Erythroblast (primary cell): ENCODE measurements at regions not wholly inside any gene's neighbourhood (a gene's known extent, or its start where the extent isn't known, plus 50 kb on each side); places are given as distances from the start of the nearest gene placed in this dataset.
"Not testable (repeated sequence)": the region's sequence is repeated elsewhere in the genome, so short reads cannot be mapped to it uniquely, and the experiment has no call there.

Experiments used
- DNase-seq, 2 experiments: peaks; one replicate each; lab custom pipeline; 2025; lab: John Stamatoyannopoulos, UW
- GATA1 ChIP-seq: IDR thresholded peaks from 2 replicates; pipeline ENCODE4 v1.6.1; 2011; ENCODE audit warnings: low read depth, mild to moderate bottlenecking, control low read depth, low read length, moderate library complexity
- POLR2A ChIP-seq: IDR thresholded peaks from 2 replicates; pipeline ENCODE4 v1.6.1; 2011; ENCODE audit warnings: mild to moderate bottlenecking, low read length

- DNase-seq = no peak
- no peak for TF ChIP-seq POLR2A
- no peak for TF ChIP-seq GATA1
Measured at GRCh38 chr15:81923561-81924350, 122.1 kb downstream of the MEX3B start.

- TF ChIP-seq GATA1 = no peak
- no peak for TF ChIP-seq POLR2A
- DNase-seq = no peak
Measured at GRCh38 chr15:81922143-81922542, 123.7 kb downstream of the MEX3B start.

GRCh38 chr15:81921163-81921562, 124.7 kb downstream of the MEX3B start:
- TF ChIP-seq POLR2A (no peak), GATA1 (no peak)
- no peak for DNase-seq

GRCh38 chr15:81918767-81919166, 127.1 kb downstream of the MEX3B start:
- DNase-seq = not testable (repeated sequence)

- TF ChIP-seq POLR2A (no peak), GATA1 (no peak)
- no peak for DNase-seq
Measured at GRCh38 chr15:81916451-81916850, 129.4 kb downstream of the MEX3B start.

- DNase-seq = no peak
- TF ChIP-seq GATA1 (no peak), POLR2A (no peak)
Measured at GRCh38 chr15:81915990-81916389, 129.8 kb downstream of the MEX3B start.

- TF ChIP-seq GATA1 (no peak), POLR2A (no peak)
- no peak for DNase-seq
Measured at GRCh38 chr15:81914734-81915256, 131.0 kb downstream of the MEX3B start.

- TF ChIP-seq GATA1 = no peak
- no peak for TF ChIP-seq POLR2A
- DNase-seq = no peak
Measured at GRCh38 chr15:81914333-81914732, 131.5 kb downstream of the MEX3B start.

- DNase-seq = no peak
- TF ChIP-seq POLR2A (no peak), GATA1 (no peak)
Measured at GRCh38 chr15:81911022-81911971, 134.5 kb downstream of the MEX3B start.

GRCh38 chr15:81910355-81911021, 135.3 kb downstream of the MEX3B start:
- no peak for TF ChIP-seq POLR2A
- no peak for TF ChIP-seq GATA1
- no peak for DNase-seq

- TF ChIP-seq POLR2A (no peak), GATA1 (no peak)
- no peak for DNase-seq
Measured at GRCh38 chr15:81909011-81909358, 136.8 kb downstream of the MEX3B start.

GRCh38 chr15:81908111-81908510, 137.7 kb downstream of the MEX3B start:
- TF ChIP-seq GATA1 = no peak
- TF ChIP-seq POLR2A = no peak
- DNase-seq = no peak

GRCh38 chr15:81907521-81907920, 138.3 kb downstream of the MEX3B start:
- TF ChIP-seq POLR2A (no peak), GATA1 (no peak)
- no peak for DNase-seq

- no peak for DNase-seq
- no peak for TF ChIP-seq POLR2A
- no peak for TF ChIP-seq GATA1
Measured at GRCh38 chr15:81905889-81906288, 139.9 kb downstream of the MEX3B start.
